Calu3 (cell line): ENCODE measurements at regions not wholly inside any gene's neighbourhood (a gene's known extent, or its start where the extent isn't known, plus 50 kb on each side); places are given as distances from the start of the nearest gene placed in this dataset.
"Not testable (repeated sequence)": the region's sequence is repeated elsewhere in the genome, so short reads cannot be mapped to it uniquely, and the experiment has no call there.

Experiments used
- BruUV-seq: library from RNA; stranded (reverse); fragments of 400-500 nt; replicated peaks from 2 replicates; lab custom pipeline; 2021; lab: Mats Ljungman, UMichigan
- CTCF ChIA-PET: fragments of 300-600 bp; sonication (Branson Sonifier 250); formaldehyde crosslinking; loops from one replicate; lab custom pipeline; 2022; ENCODE audit warnings: antibody characterized with exemption; lab: Charles Lee
- DNase-seq: peaks from one replicate; pipeline ENCODE4 v3.0.0; 2022
- H3K27ac Mint-ChIP-seq: one replicate; pipeline ENCODE4 v1.8.0; 2022; ENCODE audit warnings: mixed read lengths; ENCODE audit not compliant: unreplicated experiment
- H3K27me3 Mint-ChIP-seq: one replicate; pipeline ENCODE4 v1.8.0; 2022; ENCODE audit warnings: mixed read lengths; ENCODE audit not compliant: unreplicated experiment
- H3K36me3 Mint-ChIP-seq: one replicate; pipeline ENCODE4 v1.8.0; 2022; ENCODE audit warnings: mild to moderate bottlenecking, moderate library complexity, mixed read lengths; ENCODE audit not compliant: insufficient read depth, unreplicated experiment
- H3K4me1 Mint-ChIP-seq: one replicate; pipeline ENCODE4 v1.8.0; 2022; ENCODE audit warnings: mild to moderate bottlenecking, low read depth, mixed read lengths; ENCODE audit not compliant: unreplicated experiment
- H3K4me3 Mint-ChIP-seq: one replicate; pipeline ENCODE4 v1.8.0; 2022; ENCODE audit warnings: mild to moderate bottlenecking, low read depth, moderate library complexity, mixed read lengths; ENCODE audit not compliant: unreplicated experiment
- H3K9me3 Mint-ChIP-seq: one replicate; pipeline ENCODE4 v1.8.0; 2022; ENCODE audit warnings: low read depth, mixed read lengths; ENCODE audit not compliant: unreplicated experiment
- CTCF ChIP-seq: fragments of 200-600 bp; IDR thresholded peaks from one replicate; pipeline ENCODE4 v1.8.0; 2022; ENCODE audit warnings: antibody characterized with exemption; ENCODE audit not compliant: unreplicated experiment
- intact Hi-C: fragments of 100-400 bp; cut with micrococcal nuclease; formaldehyde crosslinking; loops from one replicate; pipeline ENCODE4 v1.10.0; 2022; ENCODE audit not compliant: unreplicated experiment

DNA sequence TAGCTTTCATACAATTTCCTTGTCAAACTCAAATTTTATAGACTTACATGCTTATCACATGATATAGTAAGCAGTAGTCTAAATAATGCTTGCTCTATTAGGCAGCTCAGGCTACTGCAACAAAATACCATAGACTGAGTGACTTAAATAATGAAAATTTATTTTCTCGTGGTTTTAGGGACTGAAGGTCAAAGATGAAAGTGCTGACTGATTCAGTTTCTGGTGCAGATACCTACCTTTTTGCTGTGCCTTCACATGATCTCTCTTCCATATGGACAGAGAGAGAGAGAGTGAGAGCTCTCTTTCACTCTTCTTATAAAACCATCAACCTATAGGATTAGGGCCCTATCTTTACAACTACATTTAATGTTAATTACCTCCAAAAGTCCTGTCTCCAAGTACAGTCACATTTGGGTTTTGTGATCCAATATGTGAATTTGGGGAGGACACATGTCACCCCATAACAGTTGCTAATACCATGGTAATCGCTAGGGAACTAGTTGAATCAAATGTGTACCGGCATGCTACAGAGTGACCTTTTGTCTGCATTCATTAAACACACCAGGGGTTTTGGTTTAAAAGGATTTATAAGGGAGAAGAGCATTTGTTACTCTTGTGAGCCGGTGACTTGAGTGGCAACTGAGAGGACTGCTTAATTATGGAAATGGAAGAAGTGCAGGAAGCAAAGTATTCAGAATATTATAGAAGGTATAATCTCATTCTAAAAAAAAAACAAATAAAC is 723.4 kb upstream of the LRRTM4 start:
- Mint-ChIP-seq H3K4me1 (no peaks in the 10 kb centered on the region), H3K9me3 (peaks cover 11% of the 10 kb centered on the region), H3K4me3 (no peak overlapping the region), H3K36me3 (no peaks in the 10 kb centered on the region), H3K27me3 (no peaks in the 10 kb centered on the region), H3K27ac (no peak overlapping the region)
- TF ChIP-seq CTCF: no peak
- no peak for DNase-seq
- no TSS peak for BruUV-seq
- CTCF ChIA-PET: no interaction called here
- intact Hi-C loops: no loop called here

DNA sequence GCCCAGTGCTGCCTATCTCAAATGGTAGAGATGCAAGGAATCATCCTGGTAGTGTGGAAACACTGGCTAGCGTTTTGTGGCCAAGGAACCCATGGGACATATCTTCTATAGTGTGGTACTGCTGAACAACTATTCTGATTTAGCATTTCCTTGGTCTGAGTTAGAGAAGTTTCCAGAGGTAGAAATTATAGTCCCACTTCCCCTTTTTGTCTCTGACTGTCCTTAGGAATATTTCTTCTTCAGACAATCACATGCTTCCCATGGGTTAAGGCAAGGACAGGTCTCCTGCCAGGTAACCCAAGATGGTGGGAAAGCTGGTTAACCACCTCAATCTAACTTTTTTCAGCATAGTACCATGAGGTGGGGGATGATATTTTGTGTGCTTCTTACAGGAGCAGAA is 729.5 kb upstream of the LRRTM4 start:
- H3K9me3 Mint-ChIP-seq: peaks cover 11% of the 10 kb centered on the region
- no peak for DNase-seq
- intact Hi-C loops: no loop called here
- H3K27me3 Mint-ChIP-seq: no peaks in the 10 kb centered on the region
- no TSS peak for BruUV-seq
- no peaks in the 10 kb centered on the region for H3K4me1 Mint-ChIP-seq
- no peaks in the 10 kb centered on the region for H3K36me3 Mint-ChIP-seq
- CTCF ChIA-PET: no interaction called here
- H3K4me3 Mint-ChIP-seq: no peak overlapping the region
- H3K27ac Mint-ChIP-seq: no peak overlapping the region
- no peak for TF ChIP-seq CTCF

DNA sequence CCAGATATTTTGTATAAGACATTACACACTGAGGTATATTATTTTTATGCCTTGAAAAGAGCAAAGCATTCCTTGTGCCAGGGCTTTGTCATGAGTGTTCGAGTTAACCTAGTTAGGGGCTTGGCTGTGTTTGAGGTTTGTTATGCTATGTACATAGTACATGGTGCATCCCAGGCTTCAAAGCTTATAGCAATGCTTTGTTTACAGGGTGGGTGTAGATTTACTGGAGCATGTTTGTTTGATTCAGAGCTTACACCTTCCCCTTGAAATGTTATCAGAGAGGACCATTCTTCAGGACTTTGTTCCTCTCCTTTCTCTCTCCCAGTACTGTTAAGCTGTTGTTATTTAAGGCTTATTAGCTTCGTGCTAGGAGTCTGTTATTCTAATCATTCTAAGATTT is 738.7 kb upstream of the LRRTM4 start:
- Mint-ChIP-seq H3K9me3 (peaks cover 9% of the 10 kb centered on the region), H3K27me3 (no peaks in the 10 kb centered on the region), H3K27ac (no peak overlapping the region), H3K4me1 (no peaks in the 10 kb centered on the region), H3K36me3 (no peaks in the 10 kb centered on the region), H3K4me3 (no peak overlapping the region)
- DNase-seq: no peak
- intact Hi-C loops: no loop called here
- CTCF ChIA-PET: no interaction called here
- BruUV-seq: no TSS peak
- TF ChIP-seq CTCF: no peak

DNA sequence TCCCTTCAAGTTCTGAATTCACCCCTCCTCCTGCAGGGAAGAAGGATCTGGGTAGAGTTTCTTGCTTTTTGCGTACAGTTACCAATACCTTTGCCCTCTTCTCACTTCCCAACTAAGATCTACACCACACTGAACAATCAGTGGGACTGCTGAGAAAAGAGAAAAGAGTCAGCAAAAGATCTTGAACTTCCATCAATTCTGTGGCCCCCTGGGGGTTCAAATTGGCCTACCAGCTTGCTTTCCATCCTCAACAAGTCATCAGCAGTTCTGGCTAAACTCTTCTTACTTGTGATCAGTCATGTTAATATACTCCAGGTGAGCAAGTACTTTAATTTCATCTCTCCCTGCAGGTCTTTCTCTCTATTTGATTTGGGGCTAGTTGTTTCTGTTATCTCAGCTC is 739.3 kb upstream of the LRRTM4 start:
- CTCF ChIA-PET: no interaction called here
- no peaks in the 10 kb centered on the region for H3K36me3 Mint-ChIP-seq
- no peaks in the 10 kb centered on the region for H3K27me3 Mint-ChIP-seq
- intact Hi-C loops: no loop called here
- no peaks in the 10 kb centered on the region for H3K4me1 Mint-ChIP-seq
- peaks cover 9% of the 10 kb centered on the region for H3K9me3 Mint-ChIP-seq
- no peak for TF ChIP-seq CTCF
- H3K27ac Mint-ChIP-seq: no peak overlapping the region
- BruUV-seq: no TSS peak
- DNase-seq: no peak
- no peak overlapping the region for H3K4me3 Mint-ChIP-seq

DNA sequence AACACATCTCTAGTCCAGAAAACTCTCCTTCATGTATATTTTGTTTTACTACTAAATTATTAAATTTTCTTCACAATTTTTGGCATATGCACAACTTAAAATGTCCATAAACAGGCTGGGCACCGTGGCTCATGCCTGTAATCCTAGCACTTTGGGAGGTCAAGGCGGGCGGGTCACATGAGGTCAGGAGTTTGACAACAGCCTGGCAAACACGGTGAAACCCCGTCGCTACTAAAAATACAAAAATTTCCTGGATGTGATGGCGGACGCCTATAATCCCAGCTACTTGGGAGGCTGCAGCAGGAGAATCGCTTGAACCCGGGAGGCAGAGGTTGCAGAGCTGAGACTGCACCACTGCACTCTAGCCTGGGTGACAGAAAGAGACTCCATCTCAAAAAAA is 739.9 kb upstream of the LRRTM4 start:
- H3K36me3 Mint-ChIP-seq: not testable (repeated sequence)

More for the DNA sequence above, 739.9 kb upstream of the LRRTM4 start:
- DNase-seq, H3K9me3 Mint-ChIP-seq, H3K4me3 Mint-ChIP-seq, BruUV-seq, H3K27ac Mint-ChIP-seq, H3K27me3 Mint-ChIP-seq, CTCF ChIA-PET, intact Hi-C loops, H3K4me1 Mint-ChIP-seq: not testable (repeated sequence)
